ENCODE measurements at regions not wholly inside any gene's neighbourhood (a gene's known extent, or its start where the extent isn't known, plus 50 kb on each side); places are given as distances from the start of the nearest gene placed in this dataset.
"Not testable (repeated sequence)": the region's sequence is repeated elsewhere in the genome, so short reads cannot be mapped to it uniquely, and the experiment has no call there.

DNA sequence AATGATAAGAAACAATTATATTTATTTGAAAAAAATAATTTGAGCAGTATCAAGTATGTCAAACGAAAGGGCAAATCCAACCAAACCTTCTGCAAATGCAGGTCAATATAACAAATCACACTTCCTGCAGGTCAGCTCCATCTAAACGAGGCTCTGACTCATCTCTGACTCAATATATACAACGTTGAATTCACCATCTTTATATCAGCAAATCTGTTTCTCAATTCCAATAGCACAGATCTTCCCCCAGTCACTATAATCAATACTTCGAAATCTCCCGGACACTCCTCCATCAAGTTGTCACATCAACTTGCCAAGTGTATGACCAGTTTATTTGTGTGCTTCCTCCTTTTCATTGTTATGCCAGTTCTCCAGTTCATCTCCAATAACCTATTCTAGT is 388.9 kb downstream of the ZEB2 start:
- Mint-ChIP-seq H3K4me1 (peaks cover 26% of the 10 kb centered on the region), H3K27me3 (no peaks in the 10 kb centered on the region), H3K4me3 (no peak overlapping the region), H3K27ac (no peak overlapping the region), H3K36me3 (ENCODE audit: low read depth) (peaks cover 14% of the 10 kb centered on the region), H3K9me3 (no peaks in the 10 kb centered on the region)
- ChIA-PET POLR2A (no interaction called here), CTCF (no interaction called here)
- no peak for DNase-seq

DNA sequence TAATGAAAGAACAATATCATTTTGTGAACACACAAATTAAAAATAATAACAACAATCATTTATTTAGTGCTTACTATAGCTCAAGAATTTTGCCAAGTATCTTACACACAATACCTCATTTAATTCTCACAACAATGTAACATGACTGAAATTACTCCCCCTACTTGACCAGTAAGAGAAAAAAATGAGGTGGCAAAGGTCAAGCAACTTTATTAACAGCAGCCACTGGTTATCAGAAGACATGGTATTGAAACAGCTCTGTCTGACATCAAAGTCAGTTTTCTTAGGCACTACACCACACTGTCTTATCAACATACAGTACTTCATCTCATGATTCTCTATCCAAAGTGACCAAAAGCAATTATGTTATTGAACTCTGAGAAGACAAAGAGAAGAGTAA is 389.4 kb downstream of the ZEB2 start:
- Mint-ChIP-seq H3K27me3 (no peaks in the 10 kb centered on the region), H3K27ac (no peak overlapping the region), H3K36me3 (ENCODE audit: low read depth) (peaks cover 17% of the 10 kb centered on the region), H3K9me3 (no peaks in the 10 kb centered on the region), H3K4me3 (no peak overlapping the region), H3K4me1 (peaks cover 26% of the 10 kb centered on the region)
- no peak for DNase-seq
- ChIA-PET CTCF (no interaction called here), POLR2A (no interaction called here)

DNA sequence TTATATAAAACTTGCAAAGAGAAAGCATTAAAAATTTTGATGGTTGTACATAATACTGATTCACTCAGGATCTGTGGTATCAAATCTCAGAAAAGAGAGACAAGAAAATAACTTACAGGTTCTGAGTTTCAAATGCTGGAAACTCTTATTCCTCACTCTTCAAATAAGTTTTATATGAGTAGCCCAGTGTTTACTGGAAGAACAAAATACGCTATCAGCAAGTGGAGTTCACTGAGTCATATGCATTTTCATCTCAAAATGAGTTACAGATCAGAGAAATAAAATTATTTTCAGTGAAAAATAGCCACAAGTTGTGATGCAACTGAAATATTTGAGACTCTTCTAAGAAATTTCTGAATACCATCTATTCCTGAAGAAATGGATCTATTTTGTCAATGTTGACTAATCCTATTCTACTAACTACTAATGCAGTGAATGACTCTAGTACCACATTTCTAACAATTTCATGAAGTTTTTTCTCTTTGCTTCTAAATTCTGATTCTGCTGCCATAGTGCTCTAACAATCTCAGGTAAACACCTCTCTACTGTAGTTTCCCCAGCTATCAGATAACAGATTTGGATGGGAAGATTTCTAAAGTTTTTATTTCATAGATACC is 391.7 kb downstream of the ZEB2 start:
- peaks cover 2% of the 10 kb centered on the region for H3K9me3 Mint-ChIP-seq
- no peaks in the 10 kb centered on the region for H3K27me3 Mint-ChIP-seq
- no peak overlapping the region for H3K4me3 Mint-ChIP-seq
- peaks cover 26% of the 10 kb centered on the region for H3K4me1 Mint-ChIP-seq
- peaks cover 18% of the 10 kb centered on the region for H3K36me3 Mint-ChIP-seq (ENCODE audit: low read depth)
- no peak overlapping the region for H3K27ac Mint-ChIP-seq
- no peak for DNase-seq
- POLR2A ChIA-PET = no interaction called here
- CTCF ChIA-PET = no interaction called here

DNA sequence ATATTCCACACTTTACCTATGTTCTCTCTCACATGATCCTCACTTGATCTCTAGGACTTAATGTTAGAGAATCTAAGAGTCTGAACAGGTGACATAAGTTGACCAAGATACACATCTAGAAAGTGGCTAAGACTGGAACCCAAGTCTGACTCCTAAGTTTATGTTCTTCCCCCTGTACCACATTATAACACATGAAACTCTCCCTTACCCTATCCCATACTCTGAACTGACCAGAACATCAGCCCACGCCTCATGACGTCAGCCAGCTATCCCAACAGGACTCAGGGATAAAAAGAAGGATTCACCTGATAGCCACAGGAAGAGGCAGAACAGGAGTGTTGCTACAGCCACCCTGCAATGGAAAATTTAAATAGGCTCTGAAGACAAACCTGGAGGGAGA is 392.2 kb downstream of the ZEB2 start:
- DNase-seq = no peak
- H3K4me3 Mint-ChIP-seq = no peak overlapping the region
- H3K27me3 Mint-ChIP-seq = no peaks in the 10 kb centered on the region
- POLR2A ChIA-PET = no interaction called here
- no peak overlapping the region for H3K27ac Mint-ChIP-seq
- CTCF ChIA-PET = no interaction called here
- peaks cover 26% of the 10 kb centered on the region for H3K4me1 Mint-ChIP-seq
- H3K9me3 Mint-ChIP-seq = peaks cover 2% of the 10 kb centered on the region
- H3K36me3 Mint-ChIP-seq (ENCODE audit: low read depth) = peaks cover 18% of the 10 kb centered on the region

DNA sequence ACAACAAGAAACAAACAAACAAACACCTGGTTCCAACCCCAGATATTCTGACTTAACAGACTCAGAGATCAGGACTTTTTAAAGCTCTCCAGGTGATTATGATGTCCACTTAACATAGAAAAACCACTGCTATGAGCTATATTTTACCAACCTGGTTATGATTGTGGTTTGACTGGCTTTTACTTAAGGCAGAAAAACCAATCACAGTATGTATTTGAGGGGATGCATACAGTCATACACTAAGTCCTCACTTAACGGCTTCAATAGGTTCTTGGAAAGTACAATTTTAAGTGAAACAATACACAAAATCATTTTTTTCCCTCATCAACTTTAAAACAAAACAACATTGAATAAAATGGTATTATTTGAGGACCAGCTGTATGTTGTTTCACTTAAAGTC is 393.6 kb downstream of the ZEB2 start:
- Mint-ChIP-seq H3K27me3 (no peaks in the 10 kb centered on the region), H3K4me1 (peaks cover 23% of the 10 kb centered on the region), H3K27ac (no peak overlapping the region), H3K9me3 (peaks cover 2% of the 10 kb centered on the region), H3K36me3 (ENCODE audit: low read depth) (peaks cover 18% of the 10 kb centered on the region), H3K4me3 (no peak overlapping the region)
- ChIA-PET CTCF (no interaction called here), POLR2A (no interaction called here)
- no peak for DNase-seq

DNA sequence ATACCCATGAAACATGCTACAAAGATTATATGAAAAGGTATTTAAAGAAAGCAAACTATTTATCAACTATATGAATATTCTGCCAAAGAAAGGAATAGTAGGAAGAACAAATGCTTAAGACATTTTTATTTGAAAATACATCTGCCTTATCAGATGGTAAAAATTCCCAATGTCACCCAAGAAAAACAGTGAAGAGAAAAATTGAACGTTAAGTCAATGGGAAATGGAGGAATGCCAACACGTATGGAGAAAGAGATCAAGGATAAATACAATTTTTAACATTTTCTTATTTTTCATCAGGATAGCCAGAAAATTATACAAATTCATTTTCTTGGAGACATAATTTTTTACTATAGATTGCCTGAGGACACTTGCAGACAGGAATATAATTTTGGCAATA is 394.2 kb downstream of the ZEB2 start:
- no peak overlapping the region for H3K27ac Mint-ChIP-seq
- H3K27me3 Mint-ChIP-seq = no peaks in the 10 kb centered on the region
- H3K9me3 Mint-ChIP-seq = peaks cover 2% of the 10 kb centered on the region
- H3K36me3 Mint-ChIP-seq (ENCODE audit: low read depth) = peaks cover 16% of the 10 kb centered on the region
- CTCF ChIA-PET = no interaction called here
- DNase-seq = no peak
- H3K4me1 Mint-ChIP-seq = peaks cover 20% of the 10 kb centered on the region
- H3K4me3 Mint-ChIP-seq = no peak overlapping the region
- POLR2A ChIA-PET = no interaction called here

DNA sequence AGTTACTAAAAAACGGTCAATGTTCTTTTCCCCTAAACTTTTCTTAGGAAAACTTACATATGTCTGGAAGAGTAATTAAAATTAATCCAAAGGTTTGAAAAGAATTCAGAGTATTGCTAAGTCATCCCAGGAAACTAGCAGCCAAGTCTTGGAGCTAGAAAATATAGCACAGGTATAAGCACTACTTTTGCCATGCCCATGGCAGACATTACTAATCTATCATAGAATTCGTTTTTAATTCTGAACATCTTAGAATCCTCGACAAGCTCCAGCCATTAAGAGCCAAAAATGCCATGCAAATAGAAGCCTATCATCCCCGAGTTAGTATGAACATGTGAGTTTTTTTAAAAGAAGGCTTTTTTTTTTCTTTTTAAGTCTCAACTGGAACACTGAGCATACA is 395.0 kb downstream of the ZEB2 start:
- ChIA-PET POLR2A (no interaction called here), CTCF (no interaction called here)
- H3K27me3 Mint-ChIP-seq = no peaks in the 10 kb centered on the region
- no peak for DNase-seq
- peaks cover 18% of the 10 kb centered on the region for H3K4me1 Mint-ChIP-seq
- H3K27ac Mint-ChIP-seq = no peak overlapping the region
- peaks cover 2% of the 10 kb centered on the region for H3K9me3 Mint-ChIP-seq
- H3K36me3 Mint-ChIP-seq (ENCODE audit: low read depth) = peaks cover 16% of the 10 kb centered on the region
- no peak overlapping the region for H3K4me3 Mint-ChIP-seq

DNA sequence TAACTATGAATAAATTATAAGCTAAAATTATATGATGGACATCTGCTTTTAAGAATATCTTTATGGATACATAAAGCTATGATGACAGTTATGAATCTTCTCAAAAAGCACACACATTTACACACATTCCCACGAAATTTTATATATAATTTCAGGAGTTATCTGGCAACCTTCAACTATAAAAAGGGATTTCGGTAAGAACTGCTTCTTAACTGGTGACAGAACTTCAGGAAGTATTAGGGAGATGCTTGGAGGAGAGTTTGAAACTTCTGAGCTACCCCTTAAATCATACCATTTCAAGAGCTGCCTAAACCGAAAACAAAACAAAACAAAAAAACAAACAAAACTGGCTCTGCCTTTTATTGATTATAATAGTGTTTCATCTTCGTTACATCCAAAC is 399.4 kb downstream of the ZEB2 start:
- ChIA-PET CTCF (no interaction called here), POLR2A (no interaction called here)
- Mint-ChIP-seq H3K27ac (no peak overlapping the region), H3K4me1 (peaks cover 4% of the 10 kb centered on the region), H3K27me3 (no peaks in the 10 kb centered on the region), H3K36me3 (ENCODE audit: low read depth) (peaks cover 8% of the 10 kb centered on the region), H3K9me3 (peaks cover 2% of the 10 kb centered on the region), H3K4me3 (no peak overlapping the region)
- no peak for DNase-seq

DNA sequence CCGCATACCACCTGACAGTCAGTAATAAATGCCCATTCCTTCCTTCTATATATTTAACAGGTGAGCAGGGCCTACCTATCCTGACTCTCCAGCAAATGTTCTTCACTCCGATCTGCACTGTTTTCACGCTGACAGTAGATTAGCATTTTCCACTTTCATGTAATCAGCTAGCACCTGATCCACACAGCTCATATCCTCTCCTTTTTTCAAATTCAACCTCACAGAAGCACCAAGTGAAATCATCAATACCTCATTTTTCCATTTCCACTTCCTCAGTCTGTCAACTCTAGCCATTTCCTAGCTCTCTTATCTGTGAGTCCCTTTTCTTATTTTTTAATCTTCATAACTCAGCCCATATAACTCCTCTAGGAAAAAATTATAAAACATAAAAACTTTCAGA is 402.8 kb downstream of the ZEB2 start:
- Mint-ChIP-seq H3K4me3 (no peak overlapping the region), H3K27ac (no peak overlapping the region), H3K4me1 (peaks cover 4% of the 10 kb centered on the region), H3K36me3 (ENCODE audit: low read depth) (peaks cover 4% of the 10 kb centered on the region), H3K9me3 (no peaks in the 10 kb centered on the region), H3K27me3 (no peaks in the 10 kb centered on the region)
- DNase-seq = no peak
- POLR2A ChIA-PET = no interaction called here
- CTCF ChIA-PET = no interaction called here

DNA sequence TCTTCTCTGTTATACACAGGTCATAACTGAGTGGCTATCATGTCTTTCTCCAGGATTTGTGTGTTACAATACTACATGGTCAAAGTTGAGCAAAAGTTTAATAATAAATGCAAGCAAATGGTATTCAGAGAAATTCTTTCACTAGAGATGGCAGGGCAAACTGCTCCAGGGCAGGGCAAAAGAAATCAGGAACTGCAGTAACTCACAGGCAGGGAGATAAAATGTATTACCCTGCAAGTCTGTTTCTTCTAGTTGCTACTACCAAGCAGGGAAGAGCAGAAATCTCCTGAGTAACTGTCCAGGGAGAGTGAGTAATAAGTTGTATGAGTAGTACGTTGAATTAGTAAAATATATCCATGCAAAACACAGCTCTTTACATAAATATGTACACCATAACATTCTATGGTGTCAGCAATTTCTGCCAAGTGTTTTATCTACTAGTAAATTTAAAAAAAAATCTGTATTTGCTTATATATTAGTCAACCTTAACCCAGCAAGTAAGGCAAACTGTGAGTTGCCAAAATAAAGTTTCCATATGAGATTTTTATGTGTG is 404.1 kb downstream of the ZEB2 start:
- CTCF ChIA-PET = no interaction called here
- DNase-seq = no peak
- peaks cover 4% of the 10 kb centered on the region for H3K4me1 Mint-ChIP-seq
- no peak overlapping the region for H3K4me3 Mint-ChIP-seq
- no peak overlapping the region for H3K27ac Mint-ChIP-seq
- POLR2A ChIA-PET = no interaction called here
- peaks cover 3% of the 10 kb centered on the region for H3K9me3 Mint-ChIP-seq
- H3K27me3 Mint-ChIP-seq = no peaks in the 10 kb centered on the region
- peaks cover 4% of the 10 kb centered on the region for H3K36me3 Mint-ChIP-seq (ENCODE audit: low read depth)

DNA sequence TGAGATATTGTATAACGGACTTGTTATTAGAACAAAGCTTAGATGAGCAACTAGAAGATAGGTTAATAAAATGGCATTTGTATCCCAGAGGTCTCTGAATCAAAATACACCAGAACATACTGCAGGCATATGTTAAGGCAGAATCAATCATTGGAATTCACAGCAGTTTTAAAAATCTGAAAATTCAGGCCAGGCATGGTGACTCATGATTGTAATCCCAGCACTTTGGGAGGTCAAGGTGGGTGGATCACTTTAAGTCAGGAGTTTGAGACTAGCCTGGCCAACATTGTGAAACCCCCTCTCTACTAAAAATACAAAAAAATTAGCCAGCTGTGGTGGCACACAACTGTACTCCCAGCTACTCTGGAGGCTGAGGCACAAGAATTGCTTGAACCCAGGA is 405.2 kb downstream of the ZEB2 start:
- ChIA-PET CTCF (no interaction called here), POLR2A (no interaction called here)
- H3K27me3 Mint-ChIP-seq = no peaks in the 10 kb centered on the region
- peaks cover 3% of the 10 kb centered on the region for H3K9me3 Mint-ChIP-seq
- H3K36me3 Mint-ChIP-seq (ENCODE audit: low read depth) = peaks cover 8% of the 10 kb centered on the region
- H3K4me3 Mint-ChIP-seq = no peak overlapping the region
- peaks cover 4% of the 10 kb centered on the region for H3K4me1 Mint-ChIP-seq
- H3K27ac Mint-ChIP-seq = no peak overlapping the region
- no peak for DNase-seq

DNA sequence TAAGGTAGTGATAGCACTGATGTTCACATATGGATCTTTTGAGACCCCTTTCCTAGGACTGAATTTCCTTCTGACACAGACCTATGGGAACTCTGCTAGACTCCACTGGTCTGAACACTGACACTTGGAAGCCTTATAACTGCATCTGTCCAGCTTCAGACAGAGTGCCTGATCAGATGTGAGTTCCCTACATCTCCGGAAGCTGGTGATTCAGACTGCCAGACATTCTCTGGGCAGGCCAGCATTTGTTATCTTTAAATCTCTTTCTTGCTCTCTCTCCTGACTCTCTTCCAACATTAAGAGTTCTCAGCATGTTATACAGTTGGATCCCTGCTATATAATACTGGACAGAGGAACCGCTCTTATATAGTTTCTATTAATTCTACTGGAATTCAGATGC is 408.5 kb downstream of the ZEB2 start:
- H3K27ac Mint-ChIP-seq = no peak overlapping the region
- no peak for DNase-seq
- no peak overlapping the region for H3K4me3 Mint-ChIP-seq
- H3K4me1 Mint-ChIP-seq = no peaks in the 10 kb centered on the region
- ChIA-PET POLR2A (no interaction called here), CTCF (no interaction called here)
- H3K36me3 Mint-ChIP-seq (ENCODE audit: low read depth) = peaks cover 22% of the 10 kb centered on the region
- peaks cover 11% of the 10 kb centered on the region for H3K9me3 Mint-ChIP-seq
- no peaks in the 10 kb centered on the region for H3K27me3 Mint-ChIP-seq

DNA sequence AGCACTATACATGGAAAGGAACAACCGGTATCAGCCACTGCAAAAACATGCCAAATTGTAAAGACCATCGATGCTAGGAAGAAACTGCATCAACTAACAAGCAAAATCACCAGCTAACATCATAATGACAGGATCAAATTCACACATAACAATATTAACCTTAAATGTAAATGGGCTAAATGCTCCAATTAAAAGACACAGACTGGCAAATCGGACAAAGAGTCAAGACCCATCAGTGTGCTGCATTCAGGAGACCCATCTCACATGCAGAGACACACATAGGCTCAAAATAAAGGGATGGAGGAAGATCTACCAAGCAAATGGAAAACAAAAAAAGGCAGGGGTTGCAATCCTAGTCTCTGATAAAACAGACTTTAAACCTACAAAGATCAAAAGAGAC is 413.8 kb downstream of the ZEB2 start:
- H3K4me1 Mint-ChIP-seq, DNase-seq, CTCF ChIA-PET, H3K4me3 Mint-ChIP-seq, H3K27me3 Mint-ChIP-seq, POLR2A ChIA-PET, H3K27ac Mint-ChIP-seq: not testable (repeated sequence)
- H3K9me3 Mint-ChIP-seq = peaks cover 20% of the 10 kb centered on the region
- peaks cover 31% of the 10 kb centered on the region for H3K36me3 Mint-ChIP-seq (ENCODE audit: low read depth)

DNA sequence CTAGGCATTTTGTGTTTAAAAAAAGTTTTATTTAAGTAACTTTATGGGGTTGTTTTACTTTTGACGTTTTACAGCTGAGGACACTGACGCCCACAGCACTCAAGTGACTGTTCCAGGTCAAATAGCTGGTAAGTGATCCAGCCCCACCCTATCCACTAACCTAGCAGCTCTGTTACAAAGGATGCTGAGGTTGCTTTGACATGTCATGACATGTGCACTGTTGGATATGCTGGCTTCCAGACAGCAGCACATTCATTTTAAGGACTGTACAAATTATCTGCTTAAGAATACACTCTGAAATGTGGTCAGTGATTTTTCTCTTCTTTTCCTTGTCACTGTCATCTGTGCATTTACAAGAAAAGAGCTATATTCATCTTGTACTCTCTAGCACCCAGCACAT is 417.5 kb downstream of the ZEB2 start:
- CTCF ChIA-PET = no interaction called here
- DNase-seq = no peak
- H3K36me3 Mint-ChIP-seq (ENCODE audit: low read depth) = peaks cover 25% of the 10 kb centered on the region

More for the DNA sequence above, 417.5 kb downstream of the ZEB2 start:
- no peak overlapping the region for H3K4me3 Mint-ChIP-seq
- no peaks in the 10 kb centered on the region for H3K27me3 Mint-ChIP-seq
- H3K27ac Mint-ChIP-seq = no peak overlapping the region
- peaks cover 18% of the 10 kb centered on the region for H3K4me1 Mint-ChIP-seq
- peaks cover 20% of the 10 kb centered on the region for H3K9me3 Mint-ChIP-seq
- POLR2A ChIA-PET = no interaction called here
